CD4-positive, alpha-beta T cell (primary cell): ENCODE measurements at regions not wholly inside any gene's neighbourhood (a gene's known extent, or its start where the extent isn't known, plus 50 kb on each side); places are given as distances from the start of the nearest gene placed in this dataset.

Experiments
- ATAC-seq: fragments of 200-7000 bp; cut with Tn5 transposase; one replicate; pipeline ENCODE4 v1.10.0; 2022; ENCODE audit warnings: mild to moderate bottlenecking; ENCODE audit not compliant: poor library complexity
- CTCF ChIA-PET: fragments of 350-600 bp; sonication (Branson Sonifier 250); formaldehyde crosslinking; loops from one replicate; lab custom pipeline; 2021; ENCODE audit warnings: antibody characterized with exemption, inconsistent platforms; lab: Charles Lee
- POLR2A ChIA-PET: fragments of 350-600 bp; sonication (Branson Sonifier 250); formaldehyde crosslinking; loops from one replicate; lab custom pipeline; 2021; ENCODE audit warnings: antibody characterized with exemption, inconsistent platforms; lab: Charles Lee
- DNase-seq, 14 experiments: peaks; one replicate each; pipeline ENCODE4 v3.0.0-alpha.2; 2013 to 2020; ENCODE audit warnings: mixed read lengths in 2 of 14
- H3K27ac ChIP-seq, 2 donors: one replicate each; pipeline versions ENCODE4 v1.5.1 to v1.7.0; 2013; ENCODE audit warnings: low read length in 2 of 2, low read depth in 1 of 2, mild to moderate bottlenecking in 1 of 2
- H3K27me3 ChIP-seq, 2 experiments: 1 replicate in 1 of 2; 2 replicates in 1 of 2; pipeline versions ENCODE4 v1.6.1 to v1.7.0; 2013; ENCODE audit warnings: low read length in 2 of 2, control low read depth in 1 of 2, mild to moderate bottlenecking in 1 of 2, moderate library complexity in 1 of 2; ENCODE audit not compliant: insufficient read depth in 2 of 2, control insufficient read depth in 1 of 2
- H3K36me3 ChIP-seq: one replicate; pipeline ENCODE4 v1.6.1; 2013; ENCODE audit warnings: low read length, control low read depth; ENCODE audit not compliant: insufficient read depth
- H3K4me1 ChIP-seq: one replicate; pipeline ENCODE4 v1.6.1; 2013; ENCODE audit warnings: low read length, control low read depth; ENCODE audit not compliant: insufficient read depth
- H3K4me3 ChIP-seq: one replicate; pipeline ENCODE4 v1.5.1; 2013; ENCODE audit warnings: mild to moderate bottlenecking, low read length, moderate library complexity
- H3K9me3 ChIP-seq, 2 experiments: 1 replicate in 1 of 2; 2 replicates in 1 of 2; pipeline versions ENCODE4 v1.6.1 to v1.7.0; 2013; ENCODE audit warnings: low read length in 2 of 2, mild to moderate bottlenecking in 2 of 2, control low read depth in 1 of 2, moderate library complexity in 1 of 2; ENCODE audit not compliant: control insufficient read depth in 1 of 2, insufficient read depth in 1 of 2
- H3K27ac Mint-ChIP-seq: one replicate; pipeline ENCODE4 v1.8.0; 2020; ENCODE audit warnings: mixed read lengths
- H3K27me3 Mint-ChIP-seq: one replicate; pipeline ENCODE4 v1.8.0; 2021; ENCODE audit warnings: mixed read lengths
- H3K36me3 Mint-ChIP-seq: one replicate; pipeline ENCODE4 v1.8.0; 2021; ENCODE audit warnings: low read depth, mixed read lengths
- H3K4me1 Mint-ChIP-seq: one replicate; pipeline ENCODE4 v1.8.0; 2021; ENCODE audit warnings: low read depth, mixed read lengths
- H3K4me3 Mint-ChIP-seq: one replicate; pipeline ENCODE4 v1.8.0; 2020; ENCODE audit warnings: mild to moderate bottlenecking, mixed read lengths
- H3K9me3 Mint-ChIP-seq: one replicate; pipeline ENCODE4 v1.8.0; 2020; ENCODE audit warnings: mixed read lengths
- CTCF ChIP-seq: fragments of 200-600 bp; IDR thresholded peaks from one replicate; pipeline ENCODE4 v1.8.0; 2022; ENCODE audit warnings: antibody characterized with exemption, mild to moderate bottlenecking
- intact Hi-C, 2 experiments: fragments of 100-400 bp; cut with DNase I in 1 of 2; cut with micrococcal nuclease in 1 of 2; formaldehyde crosslinking; loops; one replicate each; pipeline versions ENCODE4 v1.15.1 to v1.9.0; 2023 to 2025; cut with DNase I, micrococcal nuclease

GRCh38 chr7:42694894-42695507, 216.9 kb downstream of the C7orf25 start:
- Mint-ChIP-seq H3K36me3 (no peaks in the 10 kb centered on the region), H3K4me3 (no peak overlapping the region), H3K27ac (no peak overlapping the region), H3K4me1 (no peaks in the 10 kb centered on the region), H3K9me3 (no peaks in the 10 kb centered on the region), H3K27me3 (peaks cover 11% of the 10 kb centered on the region)
- intact Hi-C loops: no loop called here
- ChIA-PET CTCF (no interaction called here), POLR2A (no interaction called here)
- H3K27ac ChIP-seq: no peak overlapping the region
- no peaks in the 10 kb centered on the region for H3K27me3 ChIP-seq
- TF ChIP-seq CTCF: no peak
- H3K4me3 ChIP-seq: no peak overlapping the region
- DNase-seq: no peak
- H3K4me1 ChIP-seq: no peaks in the 10 kb centered on the region
- ATAC-seq: no peak
- H3K9me3 ChIP-seq: no peaks in the 10 kb centered on the region
- H3K36me3 ChIP-seq: no peaks in the 10 kb centered on the region

- Histone ChIP-seq H3K36me3 (no peaks in the 10 kb centered on the region), H3K27ac (no peak overlapping the region), H3K4me1 (no peaks in the 10 kb centered on the region), H3K27me3 (no peaks in the 10 kb centered on the region), H3K9me3 (no peaks in the 10 kb centered on the region), H3K4me3 (no peak overlapping the region)
- ATAC-seq (no peak), DNase-seq (no peak)
- Mint-ChIP-seq H3K9me3 (no peaks in the 10 kb centered on the region), H3K4me3 (no peak overlapping the region), H3K4me1 (no peaks in the 10 kb centered on the region), H3K27me3 (peaks cover 7% of the 10 kb centered on the region), H3K27ac (no peak overlapping the region), H3K36me3 (no peaks in the 10 kb centered on the region)
- ChIA-PET POLR2A (no interaction called here), CTCF (no interaction called here)
- intact Hi-C loops: no loop called here
- TF ChIP-seq CTCF: no peak
Measured at GRCh38 chr7:42693722-42694121, 218.1 kb downstream of the C7orf25 start.

- H3K9me3 ChIP-seq: no peaks in the 10 kb centered on the region
- H3K36me3 ChIP-seq: no peaks in the 10 kb centered on the region
- no peaks in the 10 kb centered on the region for H3K36me3 Mint-ChIP-seq
- no peak for DNase-seq
- ATAC-seq: no peak
- no peaks in the 10 kb centered on the region for H3K4me1 ChIP-seq
- TF ChIP-seq CTCF: no peak
- H3K27me3 Mint-ChIP-seq: peaks cover 4% of the 10 kb centered on the region
- H3K4me3 ChIP-seq: no peak overlapping the region
- H3K27me3 ChIP-seq: no peaks in the 10 kb centered on the region
- H3K4me1 Mint-ChIP-seq: no peaks in the 10 kb centered on the region
- no peaks in the 10 kb centered on the region for H3K9me3 Mint-ChIP-seq
- no peak overlapping the region for H3K27ac ChIP-seq
- intact Hi-C loops: no loop called here
- H3K27ac Mint-ChIP-seq: no peak overlapping the region
- no peak overlapping the region for H3K4me3 Mint-ChIP-seq
- ChIA-PET POLR2A (no interaction called here), CTCF (no interaction called here)
Measured at GRCh38 chr7:42692621-42693020, 219.2 kb downstream of the C7orf25 start.
